ENCODE measurements at regions not wholly inside any gene's neighbourhood (a gene's known extent, or its start where the extent isn't known, plus 50 kb on each side); places are given as distances from the start of the nearest gene placed in this dataset.

GRCh38 chr4:108247387-108248049, 78.8 kb upstream of the LEF1 start:
- TF ChIP-seq, protein P1, sequence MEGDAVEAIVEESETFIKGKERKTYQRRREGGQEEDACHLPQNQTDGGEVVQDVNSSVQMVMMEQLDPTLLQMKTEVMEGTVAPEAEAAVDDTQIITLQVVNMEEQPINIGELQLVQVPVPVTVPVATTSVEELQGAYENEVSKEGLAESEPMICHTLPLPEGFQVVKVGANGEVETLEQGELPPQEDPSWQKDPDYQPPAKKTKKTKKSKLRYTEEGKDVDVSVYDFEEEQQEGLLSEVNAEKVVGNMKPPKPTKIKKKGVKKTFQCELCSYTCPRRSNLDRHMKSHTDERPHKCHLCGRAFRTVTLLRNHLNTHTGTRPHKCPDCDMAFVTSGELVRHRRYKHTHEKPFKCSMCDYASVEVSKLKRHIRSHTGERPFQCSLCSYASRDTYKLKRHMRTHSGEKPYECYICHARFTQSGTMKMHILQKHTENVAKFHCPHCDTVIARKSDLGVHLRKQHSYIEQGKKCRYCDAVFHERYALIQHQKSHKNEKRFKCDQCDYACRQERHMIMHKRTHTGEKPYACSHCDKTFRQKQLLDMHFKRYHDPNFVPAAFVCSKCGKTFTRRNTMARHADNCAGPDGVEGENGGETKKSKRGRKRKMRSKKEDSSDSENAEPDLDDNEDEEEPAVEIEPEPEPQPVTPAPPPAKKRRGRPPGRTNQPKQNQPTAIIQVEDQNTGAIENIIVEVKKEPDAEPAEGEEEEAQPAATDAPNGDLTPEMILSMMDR (IDR thresholded peaks at IDR 0.05; ENCODE audit: low read depth, low read length) = no peak
- in situ Hi-C loops (cut with HindIII; ENCODE audit: low sequenced_read_pairs) = no loop called here
- no peak overlapping the region for H3K4me3 ChIP-seq (ENCODE audit: low read depth, low read length)
- no peak for DNase-seq (ENCODE audit: low read depth, low spot score)

GRCh38 chr4:108244606-108245005, 75.9 kb upstream of the LEF1 start:
- TF ChIP-seq, protein P1 (IDR thresholded peaks at IDR 0.05; ENCODE audit: low read depth, low read length) = no peak
- in situ Hi-C loops (cut with HindIII; ENCODE audit: low sequenced_read_pairs) = no loop called here
- H3K4me3 ChIP-seq (ENCODE audit: low read depth, low read length) = no peak overlapping the region
- DNase-seq (ENCODE audit: low read depth, low spot score) = no peak

GRCh38 chr4:108240366-108240765, 71.6 kb upstream of the LEF1 start:
- TF ChIP-seq, protein P1 (IDR thresholded peaks at IDR 0.05; ENCODE audit: low read depth, low read length) = no peak
- in situ Hi-C loops (cut with HindIII; ENCODE audit: low sequenced_read_pairs) = no loop called here
- no peak overlapping the region for H3K4me3 ChIP-seq (ENCODE audit: low read depth, low read length)
- DNase-seq (ENCODE audit: low read depth, low spot score) = peak; percentile 71

DNA sequence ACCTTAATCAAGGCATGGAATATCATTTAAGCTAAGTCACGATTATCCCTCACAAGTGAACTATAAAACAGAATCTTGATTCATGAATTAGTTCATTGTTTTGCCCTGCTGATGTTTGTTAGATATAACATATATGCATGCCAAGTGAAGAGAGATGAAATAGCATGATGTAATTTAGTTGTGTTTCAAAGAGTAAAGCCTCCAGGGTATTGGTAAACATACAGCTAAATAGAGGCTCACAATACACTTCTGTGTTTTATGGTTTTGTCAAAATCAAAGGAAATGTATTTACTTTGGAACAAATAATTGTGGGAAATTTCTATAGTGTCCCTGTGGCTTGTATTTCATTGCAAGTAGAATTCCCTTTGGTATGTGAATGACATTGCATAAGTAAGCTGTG, 69.0 kb upstream of the LEF1 start:
- in situ Hi-C loops (cut with HindIII; ENCODE audit: low sequenced_read_pairs) = no loop called here
- no peak for DNase-seq (ENCODE audit: low read depth, low spot score)
- H3K4me3 ChIP-seq (ENCODE audit: low read depth, low read length) = no peak overlapping the region
- TF ChIP-seq, protein P1 (IDR thresholded peaks at IDR 0.05; ENCODE audit: low read depth, low read length) = no peak

DNA sequence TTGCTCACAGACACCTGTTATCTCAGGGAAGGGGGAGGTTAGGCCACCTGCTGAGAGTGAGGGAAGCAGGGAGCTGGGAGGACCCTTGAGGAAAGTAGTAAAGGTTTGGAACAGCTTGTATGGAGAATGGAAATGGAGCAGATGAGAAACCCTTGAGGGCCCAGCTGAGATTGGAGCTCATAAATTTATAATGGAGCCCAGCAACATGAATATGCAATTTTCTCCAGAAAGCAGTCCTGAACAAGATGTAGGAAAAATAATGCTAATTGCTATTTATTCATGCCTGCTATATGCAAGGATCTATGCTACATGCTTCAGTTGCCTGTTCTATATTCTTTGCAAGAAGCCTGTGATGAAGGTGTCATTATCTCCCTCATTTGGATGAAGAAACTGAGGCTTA, 67.5 kb upstream of the LEF1 start:
- TF ChIP-seq, protein P1 (IDR thresholded peaks at IDR 0.05; ENCODE audit: low read depth, low read length) = no peak
- H3K4me3 ChIP-seq (ENCODE audit: low read depth, low read length) = no peak overlapping the region
- DNase-seq (ENCODE audit: low read depth, low spot score) = no peak
- in situ Hi-C loops (cut with HindIII; ENCODE audit: low sequenced_read_pairs) = no loop called here

DNA sequence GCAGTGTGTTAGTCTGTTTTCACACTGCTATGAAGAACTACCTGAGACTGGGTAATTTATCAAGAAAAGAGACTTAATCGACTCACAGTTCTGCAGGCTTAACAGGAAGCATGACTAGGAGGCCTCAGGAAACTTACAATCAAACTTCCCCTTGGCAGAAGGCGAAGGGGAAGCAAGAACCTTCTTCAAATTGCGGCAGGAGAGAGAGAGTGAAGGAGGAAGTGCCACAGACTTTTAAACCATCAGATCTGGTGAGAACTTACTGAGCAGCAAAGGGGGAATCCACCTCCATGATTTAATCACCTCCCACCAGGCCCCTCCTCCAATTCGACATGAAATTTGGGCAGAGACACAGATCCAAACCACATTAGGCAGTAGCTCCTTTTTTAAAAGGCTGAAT, 59.2 kb upstream of the LEF1 start:
- in situ Hi-C loops (cut with HindIII; ENCODE audit: low sequenced_read_pairs) = no loop called here
- no peak overlapping the region for H3K4me3 ChIP-seq (ENCODE audit: low read depth, low read length)
- DNase-seq (ENCODE audit: low read depth, low spot score) = no peak
- TF ChIP-seq, protein P1 (IDR thresholded peaks at IDR 0.05; ENCODE audit: low read depth, low read length) = no peak
